Gastroesophageal sphincter (tissue), 4 donors: ENCODE measurements at regions not wholly inside any gene's neighbourhood (a gene's known extent, or its start where the extent isn't known, plus 50 kb on each side); places are given as distances from the start of the nearest gene placed in this dataset.
"Not testable (repeated sequence)": the region's sequence is repeated elsewhere in the genome, so short reads cannot be mapped to it uniquely, and the experiment has no call there.

ENCODE experiments used
- ATAC-seq: fragments of 150-250 bp; one replicate; pipeline ENCODE4 v1.9.1; 2016; ENCODE audit warnings: mild to moderate bottlenecking, moderate library complexity
- H3K27ac ChIP-seq, 4 donors: fragments of 200-600 bp; sonication (generic) in 3 of 4; 1 replicate in 3 of 4; 2 replicates in 1 of 4; pipeline ENCODE4 v1.5.1; 2016 to 2019
- H3K27me3 ChIP-seq: fragments of 200-600 bp; sonication (generic); one replicate; pipeline ENCODE4 v1.5.1; 2019
- H3K36me3 ChIP-seq, 2 donors: fragments of 200-600 bp; sonication (generic); one replicate each; pipeline ENCODE4 v1.5.1; 2019; ENCODE audit warnings: control low read depth in 1 of 2
- H3K4me1 ChIP-seq, 3 donors: fragments of 200-600 bp; sonication (generic); 1 replicate in 2 of 3; 2 replicates in 1 of 3; pipeline ENCODE4 v1.5.1; 2016 to 2019; ENCODE audit warnings: control low read depth in 2 of 3
- H3K4me3 ChIP-seq, 2 donors: fragments of 200-600 bp; sonication (generic); one replicate each; pipeline ENCODE4 v1.5.1; 2019; ENCODE audit warnings: mild to moderate bottlenecking in 1 of 2, moderate library complexity in 1 of 2
- H3K9me3 ChIP-seq, 3 donors: fragments of 200-600 bp; sonication (generic); one replicate each; pipeline ENCODE4 v1.5.1; 2017 to 2019; ENCODE audit warnings: control low read depth in 2 of 3
- CTCF ChIP-seq, 4 experiments: fragments of 200-600 bp in 2 of 4; fragments of 450-650 bp in 2 of 4; sonication (generic) in 1 of 4; IDR thresholded peaks; one replicate each; pipeline ENCODE4 v1.5.1; 2017 to 2019; ENCODE audit warnings: antibody characterized with exemption in 4 of 4, mild to moderate bottlenecking in 2 of 4, moderate library complexity in 2 of 4
- EP300 ChIP-seq: sonication (generic); formaldehyde crosslinking; IDR thresholded peaks from one replicate; pipeline ENCODE4 v1.6.1; 2017; ENCODE audit warnings: antibody characterized with exemption, mild to moderate bottlenecking
- POLR2A ChIP-seq, 2 donors: fragments of 450-650 bp; IDR thresholded peaks; one replicate each; pipeline ENCODE4 v1.6.1; 2017; ENCODE audit warnings: antibody characterized with exemption in 2 of 2, mild to moderate bottlenecking in 2 of 2, moderate library complexity in 1 of 2
- POLR2AphosphoS5 ChIP-seq: sonication (generic); formaldehyde crosslinking; IDR thresholded peaks from one replicate; pipeline ENCODE4 v1.6.1; 2017; ENCODE audit warnings: antibody characterized with exemption
- WGBS, 2 donors: methylation state at CpG; one replicate each; pipeline ENCODE4 v1.1.5; 2018; ENCODE audit warnings: low coverage in 1 of 2; 5-methylcytosine and 5-hydroxymethylcytosine counted together

GRCh38 chr4:161279095-161279494 is 884.7 kb downstream of the FSTL5 start:
- Histone ChIP-seq H3K9me3 (no peaks in the 10 kb centered on the region), H3K4me1 (no peaks in the 10 kb centered on the region), H3K4me3 (no peak overlapping the region), H3K36me3 (no peaks in the 10 kb centered on the region), H3K27ac (no peak overlapping the region), H3K27me3 (no peaks in the 10 kb centered on the region)
- WGBS, 2 donors, result 49 to 56% methylated on average over 2 of the region's 2 CpGs
- no peak for ATAC-seq
- no peak for TF ChIP-seq POLR2A (IDR thresholded peaks at IDR 0.05)
- no peak for TF ChIP-seq POLR2AphosphoS5
- no peak for TF ChIP-seq EP300
- TF ChIP-seq CTCF (IDR thresholded peaks at IDR 0.05), result no peak

GRCh38 chr4:161277150-161277787 is 886.5 kb downstream of the FSTL5 start:
- not testable (repeated sequence) for H3K36me3 ChIP-seq, H3K9me3 ChIP-seq, H3K4me3 ChIP-seq, H3K4me1 ChIP-seq, ATAC-seq, H3K27ac ChIP-seq, H3K27me3 ChIP-seq
- WGBS, 2 donors, result no CpG with 5 or more reads among the region's 44 CpGs

GRCh38 chr4:161273607-161274006 is 890.2 kb downstream of the FSTL5 start:
- Histone ChIP-seq H3K4me1 (no peaks in the 10 kb centered on the region), H3K36me3 (no peaks in the 10 kb centered on the region), H3K27me3 (no peaks in the 10 kb centered on the region), H3K9me3 (no peaks in the 10 kb centered on the region), H3K4me3 (no peak overlapping the region), H3K27ac (no peak overlapping the region)
- TF ChIP-seq POLR2A (IDR thresholded peaks at IDR 0.05) (no peak), POLR2AphosphoS5 (no peak), EP300 (no peak), CTCF (IDR thresholded peaks at IDR 0.05) (no peak)
- no peak for ATAC-seq
- WGBS, 2 donors, result 100% methylated on average over 2 of the region's 2 CpGs; no CpG with 5 or more reads in 1 of the 2 donors

- ATAC-seq, result no peak
These were observed 903.0 kb downstream of the FSTL5 start for GRCh38 chr4:161260819-161261218.

GRCh38 chr4:161256716-161257115 is 907.1 kb downstream of the FSTL5 start:
- no peak for ATAC-seq
- Histone ChIP-seq H3K4me3 (no peak overlapping the region), H3K36me3 (no peaks in the 10 kb centered on the region), H3K9me3 (peaks cover 0 to 39% (median 2%) of the 10 kb centered on the region in 3 donors), H3K27me3 (no peaks in the 10 kb centered on the region), H3K27ac (no peak overlapping the region), H3K4me1 (no peaks in the 10 kb centered on the region)
- no peak for TF ChIP-seq POLR2A (IDR thresholded peaks at IDR 0.05)
- TF ChIP-seq CTCF (IDR thresholded peaks at IDR 0.05), result no peak
- TF ChIP-seq POLR2AphosphoS5, result no peak
- TF ChIP-seq EP300, result no peak
- WGBS, 2 donors, result 79 to 95% methylated on average over 3 to 4 of the region's 4 CpGs

More at GRCh38 chr4:161260819-161261218, 903.0 kb downstream of the FSTL5 start:
- no peak overlapping the region for H3K4me3 ChIP-seq
- no peak for TF ChIP-seq CTCF (IDR thresholded peaks at IDR 0.05)
- TF ChIP-seq POLR2AphosphoS5, result no peak
- no peak for TF ChIP-seq EP300
- no peak for TF ChIP-seq POLR2A (IDR thresholded peaks at IDR 0.05)
- WGBS, 2 donors, result 59 to 81% methylated on average over 1 of the region's 1 CpG
- no peaks in the 10 kb centered on the region for H3K4me1 ChIP-seq
- no peaks in the 10 kb centered on the region for H3K27me3 ChIP-seq
- H3K9me3 ChIP-seq, result peaks cover 0 to 17% (median 2%) of the 10 kb centered on the region in 3 donors
- no peaks in the 10 kb centered on the region for H3K36me3 ChIP-seq
- no peak overlapping the region for H3K27ac ChIP-seq
